OCI-LY7 (cell line): ENCODE measurements at regions not wholly inside any gene's neighbourhood (a gene's known extent, or its start where the extent isn't known, plus 50 kb on each side); places are given as distances from the start of the nearest gene placed in this dataset.

Experiments used
- BruUV-seq: library from RNA; stranded (reverse); fragments of 400-500 nt; replicated peaks from 2 replicates; lab custom pipeline; 2021; lab: Mats Ljungman, UMichigan
- CTCF ChIA-PET: fragments of 300-600 bp; sonication (Branson Sonifier 250); formaldehyde crosslinking; loops from one replicate; lab custom pipeline; 2022; ENCODE audit warnings: antibody characterized with exemption; ENCODE audit not compliant: unreplicated experiment; lab: Charles Lee
- POLR2A ChIA-PET: fragments of 300-600 bp; sonication (Branson Sonifier 250); formaldehyde crosslinking; loops from one replicate; lab custom pipeline; 2022; ENCODE audit warnings: antibody characterized with exemption; lab: Charles Lee
- DNase-seq: peaks from one replicate; pipeline ENCODE4 v3.0.0-alpha.2; 2015; ENCODE audit warnings: low spot score
- H2AFZ ChIP-seq: fragments of 200-600 bp; sonication (generic), shearing (Covaris generic); 2 replicates; pipeline ENCODE4 v1.6.1; 2014; ENCODE audit warnings: mild to moderate bottlenecking, antibody characterized with exemption, low read length, moderate library complexity
- H3K27ac ChIP-seq: fragments of 200-600 bp; sonication (generic); 2 replicates; pipeline ENCODE4 v1.5.1; 2014; ENCODE audit warnings: mixed run types, low read depth, mild to moderate bottlenecking, moderate library complexity, low read length, inconsistent platforms; ENCODE audit not compliant: poor library complexity, severe bottlenecking
- H3K36me3 ChIP-seq: fragments of 200-600 bp; sonication (generic); 2 replicates; pipeline ENCODE4 v1.6.1; 2014; ENCODE audit warnings: mild to moderate bottlenecking, antibody characterized with exemption, low read length, moderate library complexity, mixed read lengths; ENCODE audit not compliant: insufficient read depth
- H3K4me1 ChIP-seq: fragments of 200-600 bp; sonication (generic); 2 replicates; pipeline ENCODE4 v1.5.1; 2014; ENCODE audit warnings: mild to moderate bottlenecking, low read length; ENCODE audit not compliant: insufficient read depth, poor library complexity, severe bottlenecking
- H3K4me2 ChIP-seq: fragments of 200-600 bp; sonication (generic); 2 replicates; pipeline ENCODE4 v1.6.1; 2014; ENCODE audit warnings: mild to moderate bottlenecking, low read length
- H3K4me3 ChIP-seq: fragments of 200-600 bp; sonication (generic); 2 replicates; pipeline ENCODE4 v1.5.1; 2014; ENCODE audit warnings: mild to moderate bottlenecking, low read depth, low read length; ENCODE audit not compliant: poor library complexity, severe bottlenecking
- H3K79me2 ChIP-seq: fragments of 200-600 bp; sonication (generic); 2 replicates; pipeline ENCODE4 v1.6.1; 2016; ENCODE audit warnings: low read depth, mild to moderate bottlenecking, low read length, moderate library complexity, mixed read lengths; ENCODE audit not compliant: insufficient read depth
- H3K9me2 ChIP-seq: fragments of 200-600 bp; sonication (generic); 2 replicates; pipeline ENCODE4 v1.6.1; 2016; ENCODE audit warnings: mild to moderate bottlenecking, low read length, mixed read lengths; ENCODE audit not compliant: insufficient read depth
- H3K9me3 ChIP-seq: fragments of 200-600 bp; sonication (generic); 2 replicates; pipeline ENCODE4 v1.6.1; 2014; ENCODE audit warnings: mild to moderate bottlenecking, mixed run types, low read length, mixed read lengths
- H4K20me1 ChIP-seq: fragments of 200-600 bp; sonication (generic); 2 replicates; pipeline ENCODE4 v1.6.1; 2014; ENCODE audit warnings: mild to moderate bottlenecking, antibody characterized with exemption, low read length, moderate library complexity, mixed read lengths; ENCODE audit not compliant: insufficient read depth
- CTCF ChIP-seq: fragments of 200-600 bp; sonication (generic); conservative IDR thresholded peaks from 2 replicates; pipeline ENCODE4 v1.5.1; 2014; ENCODE audit warnings: mild to moderate bottlenecking, antibody characterized with exemption, low read length, moderate library complexity, mixed read lengths
- EZH2phosphoT487 ChIP-seq: fragments of 200-600 bp; sonication (generic); IDR thresholded peaks from 2 replicates; pipeline ENCODE4 v1.6.1; 2018; ENCODE audit warnings: low read depth, borderline replicate concordance, mild to moderate bottlenecking, mixed run types, antibody characterized with exemption, low read length, moderate library complexity, mixed read lengths
- intact Hi-C: fragments of 100-400 bp; cut with micrococcal nuclease; formaldehyde crosslinking; loops from one replicate; pipeline ENCODE4 v1.10.0; 2022; ENCODE audit not compliant: unreplicated experiment

- Histone ChIP-seq H3K27ac (no peak overlapping the region), H3K9me2 (no peaks in the 10 kb centered on the region), H3K79me2 (no peaks in the 10 kb centered on the region), H3K4me3 (no peak overlapping the region), H3K4me1 (no peaks in the 10 kb centered on the region), H3K9me3 (no peaks in the 10 kb centered on the region), H2AFZ (no peak overlapping the region), H3K4me2 (no peak overlapping the region), H3K36me3 (no peaks in the 10 kb centered on the region), H4K20me1 (no peaks in the 10 kb centered on the region)
- intact Hi-C loops = no loop called here
- no peak for TF ChIP-seq CTCF
- no peak for TF ChIP-seq EZH2phosphoT487
- CTCF ChIA-PET = no interaction called here
- POLR2A ChIA-PET = interaction anchor here (1.2 kb wide), 1 partner anchor 11 kb away, joined by 3 read pairs; no protein-coding TSS in a partner anchor
- DNase-seq = no peak
- BruUV-seq = no TSS peak
These were observed 106.6 kb upstream of the GALNT18 start for GRCh38 chr11:11728386-11728785.

GRCh38 chr11:11725438-11725837, 103.6 kb upstream of the GALNT18 start:
- Histone ChIP-seq H2AFZ (no peak overlapping the region), H3K9me2 (no peaks in the 10 kb centered on the region), H3K27ac (no peak overlapping the region), H3K4me2 (no peak overlapping the region), H3K4me3 (no peak overlapping the region), H4K20me1 (no peaks in the 10 kb centered on the region), H3K9me3 (no peaks in the 10 kb centered on the region), H3K79me2 (no peaks in the 10 kb centered on the region), H3K36me3 (no peaks in the 10 kb centered on the region), H3K4me1 (no peaks in the 10 kb centered on the region)
- intact Hi-C loops = no loop called here
- TF ChIP-seq CTCF (no peak), EZH2phosphoT487 (no peak)
- no TSS peak for BruUV-seq
- ChIA-PET POLR2A (no interaction called here), CTCF (no interaction called here)
- DNase-seq = no peak

GRCh38 chr11:11724994-11725393, 103.2 kb upstream of the GALNT18 start:
- H3K4me1 ChIP-seq = no peaks in the 10 kb centered on the region
- POLR2A ChIA-PET = no interaction called here
- no peak overlapping the region for H2AFZ ChIP-seq
- DNase-seq = no peak
- no peak overlapping the region for H3K4me2 ChIP-seq
- no peaks in the 10 kb centered on the region for H3K9me3 ChIP-seq
- H3K36me3 ChIP-seq = no peaks in the 10 kb centered on the region
- no peak overlapping the region for H3K27ac ChIP-seq
- no peaks in the 10 kb centered on the region for H3K79me2 ChIP-seq
- H3K4me3 ChIP-seq = no peak overlapping the region
- no TSS peak for BruUV-seq
- CTCF ChIA-PET = no interaction called here
- H3K9me2 ChIP-seq = no peaks in the 10 kb centered on the region
- H4K20me1 ChIP-seq = no peaks in the 10 kb centered on the region
- intact Hi-C loops = no loop called here
- TF ChIP-seq EZH2phosphoT487 = no peak
- no peak for TF ChIP-seq CTCF
